IMR-90 (cell line): ENCODE measurements at regions not wholly inside any gene's neighbourhood (a gene's known extent, or its start where the extent isn't known, plus 50 kb on each side); places are given as distances from the start of the nearest gene placed in this dataset.

Source experiments
- ATAC-seq: fragments of 200-7000 bp; cut with Tn5 transposase; 2 replicates; pipeline ENCODE4 v1.9.1; 2020; ENCODE audit warnings: low read depth, mild to moderate bottlenecking, moderate library complexity
- BruUV-seq: library from RNA; stranded (reverse); fragments of 400-500 nt; replicated peaks from 2 replicates; lab custom pipeline; 2021; lab: Mats Ljungman, UMichigan
- CTCF ChIA-PET: fragments of 300-600 bp; formaldehyde crosslinking; extraction: SDS; loops from one replicate; lab custom pipeline; 2021; ENCODE audit warnings: antibody characterized with exemption; lab: Yijun Ruan, JAX
- POLR2A ChIA-PET: fragments of 300-600 bp; sonication (Branson Sonifier 250); formaldehyde crosslinking; loops from one replicate; lab custom pipeline; 2022; ENCODE audit warnings: antibody characterized with exemption; ENCODE audit not compliant: unreplicated experiment; lab: Charles Lee
- DNase-seq: peaks from one replicate; pipeline ENCODE4 v3.0.0; 2013
- H2AFZ ChIP-seq: replicated peaks from 2 replicates; pipeline ENCODE3; 2013; ENCODE audit warnings: low read length, mild to moderate bottlenecking; ENCODE audit not compliant: poor library complexity
- H2AK5ac ChIP-seq: 2 replicates; pipeline ENCODE4 v1.6.1; 2013; ENCODE audit warnings: low read depth, low read length, inconsistent platforms
- H2AK9ac ChIP-seq: replicated peaks from 2 replicates; pipeline ENCODE3; 2013; ENCODE audit warnings: mild to moderate bottlenecking, low read depth, low read length, moderate library complexity; ENCODE audit not compliant: poor library complexity
- H2BK120ac ChIP-seq: 2 replicates; pipeline ENCODE4 v1.6.1; 2013; ENCODE audit warnings: low read depth, low read length, inconsistent platforms
- H2BK15ac ChIP-seq: 3 replicates; pipeline ENCODE4 v1.6.1; 2013; ENCODE audit warnings: low read depth, low read length, inconsistent platforms
- H2BK20ac ChIP-seq: 2 replicates; pipeline ENCODE4 v1.6.1; 2013; ENCODE audit warnings: low read depth, mild to moderate bottlenecking, inconsistent platforms, low read length, moderate library complexity
- H2BK5ac ChIP-seq: 2 replicates; pipeline ENCODE4 v1.6.1; 2013; ENCODE audit warnings: mild to moderate bottlenecking, low read depth, low read length, inconsistent platforms; ENCODE audit not compliant: poor library complexity, severe bottlenecking
- H3K14ac ChIP-seq: replicated peaks from 2 replicates; pipeline ENCODE4 v1.6.1; 2013; ENCODE audit warnings: low read depth, low read length, inconsistent platforms
- H3K18ac ChIP-seq: 2 replicates; pipeline ENCODE4 v1.6.1; 2013; ENCODE audit warnings: low read depth, low read length, control low read depth
- H3K23ac ChIP-seq: 2 replicates; pipeline ENCODE4 v1.6.1; 2013; ENCODE audit warnings: low read depth, low read length, inconsistent platforms
- H3K27ac ChIP-seq: 2 replicates; pipeline ENCODE4 v1.5.1; 2013; ENCODE audit warnings: mild to moderate bottlenecking, control low read depth, low read length; ENCODE audit not compliant: insufficient read depth
- H3K27me3 ChIP-seq: 2 replicates; pipeline ENCODE4 v1.6.1; 2013; ENCODE audit warnings: low read length; ENCODE audit not compliant: control insufficient read depth, insufficient read depth
- H3K36me3 ChIP-seq: 2 replicates; pipeline ENCODE4 v1.6.1; 2013; ENCODE audit warnings: low read length, mixed read lengths; ENCODE audit not compliant: control insufficient read depth, insufficient read depth
- H3K4ac ChIP-seq: 2 replicates; pipeline ENCODE4 v1.6.1; 2013; ENCODE audit warnings: low read depth, low read length, inconsistent platforms
- H3K4me1 ChIP-seq: 2 replicates; pipeline ENCODE4 v1.6.1; 2013; ENCODE audit warnings: low read length, mixed read lengths; ENCODE audit not compliant: control insufficient read depth, insufficient read depth
- H3K4me2 ChIP-seq: 2 replicates; pipeline ENCODE4 v1.6.1; 2013; ENCODE audit warnings: low read depth, mild to moderate bottlenecking, control low read depth, low read length, moderate library complexity
- H3K4me3 ChIP-seq: 2 replicates; pipeline ENCODE4 v1.5.1; 2013; ENCODE audit warnings: low read depth, mild to moderate bottlenecking, control low read depth, low read length, moderate library complexity; ENCODE audit not compliant: insufficient read depth
- H3K56ac ChIP-seq: 2 replicates; pipeline ENCODE4 v1.6.1; 2013; ENCODE audit warnings: low read length, inconsistent platforms; ENCODE audit not compliant: insufficient read depth; ENCODE audit errors: extremely low read depth
- H3K79me1 ChIP-seq, 2 experiments: 2 replicates each; pipeline ENCODE4 v1.6.1; 2013; ENCODE audit warnings: low read length in 2 of 2, inconsistent platforms in 1 of 2, low read depth in 1 of 2
- H3K9ac ChIP-seq: 2 replicates; pipeline ENCODE4 v1.6.1; 2013; ENCODE audit warnings: low read depth, low read length, control low read depth
- H3K9me1 ChIP-seq: 2 replicates; pipeline ENCODE4 v1.6.1; 2013; ENCODE audit warnings: low read length, inconsistent platforms; ENCODE audit not compliant: insufficient read depth
- H3K9me3 ChIP-seq: 2 replicates; pipeline ENCODE4 v1.6.1; 2013; ENCODE audit warnings: low read length; ENCODE audit not compliant: control insufficient read depth, insufficient read depth
- H4K20me1 ChIP-seq: 2 replicates; pipeline ENCODE4 v1.6.1; 2013; ENCODE audit warnings: low read length, inconsistent platforms; ENCODE audit not compliant: insufficient read depth
- H4K5ac ChIP-seq: 2 replicates; pipeline ENCODE4 v1.6.1; 2013; ENCODE audit warnings: mild to moderate bottlenecking, low read depth, low read length, control low read depth
- H4K8ac ChIP-seq, 2 experiments: 2 replicates each; pipeline ENCODE4 v1.6.1; 2013; ENCODE audit warnings: low read depth in 2 of 2, low read length in 2 of 2, control low read depth in 1 of 2, inconsistent platforms in 1 of 2
- H4K91ac ChIP-seq: 2 replicates; pipeline ENCODE4 v1.6.1; 2013; ENCODE audit warnings: low read depth, low read length, inconsistent platforms; ENCODE audit not compliant: insufficient read depth
- BHLHE40 ChIP-seq: fragments of 150-350 bp; IDR thresholded peaks from 2 replicates; pipeline ENCODE4 v1.6.1; 2016; ENCODE audit warnings: mild to moderate bottlenecking, low read depth, low read length
- CEBPB ChIP-seq: IDR thresholded peaks from 2 replicates; pipeline ENCODE4 v1.6.1; 2012; ENCODE audit warnings: low read depth, low read length, improper control_type of control experiment
- CHD1 ChIP-seq: IDR thresholded peaks from 2 replicates; pipeline ENCODE4 v1.6.1; 2012; ENCODE audit warnings: low read depth, low read length, improper control_type of control experiment
- FOS ChIP-seq: fragments of 150-350 bp; IDR thresholded peaks from 2 replicates; pipeline ENCODE4 v1.6.1; 2016; ENCODE audit warnings: low read depth, low read length
- MAFK ChIP-seq: IDR thresholded peaks from 2 replicates; pipeline ENCODE4 v1.6.1; 2012; ENCODE audit warnings: low read depth, low read length, improper control_type of control experiment
- MAZ ChIP-seq: IDR thresholded peaks from 2 replicates; pipeline ENCODE4 v1.6.1; 2012; ENCODE audit warnings: low read depth, mild to moderate bottlenecking, low read length, improper control_type of control experiment, moderate library complexity, borderline replicate concordance
- MXI1 ChIP-seq: IDR thresholded peaks from 2 replicates; pipeline ENCODE4 v1.6.1; 2012; ENCODE audit warnings: low read depth, mild to moderate bottlenecking, low read length, moderate library complexity, borderline replicate concordance
- NFE2L2 ChIP-seq: fragments of 150-350 bp; IDR thresholded peaks from 2 replicates; pipeline ENCODE4 v1.6.1; 2016; ENCODE audit warnings: low read depth, mild to moderate bottlenecking, low read length
- POLR2A ChIP-seq: IDR thresholded peaks from 2 replicates; pipeline ENCODE4 v1.6.1; 2012; ENCODE audit warnings: mild to moderate bottlenecking, low read depth, low read length
- RAD21 ChIP-seq: IDR thresholded peaks from 2 replicates; pipeline ENCODE4 v1.6.1; 2012; ENCODE audit warnings: low read length, improper control_type of control experiment
- RCOR1 ChIP-seq: IDR thresholded peaks from 2 replicates; pipeline ENCODE4 v1.6.1; 2012; ENCODE audit warnings: mild to moderate bottlenecking, low read length, improper control_type of control experiment; ENCODE audit not compliant: insufficient replicate concordance
- RFX5 ChIP-seq: IDR thresholded peaks from 2 replicates; pipeline ENCODE4 v1.8.0; 2012; ENCODE audit warnings: low read depth, mild to moderate bottlenecking, low read length, moderate library complexity
- SMC3 ChIP-seq: fragments of 150-350 bp; IDR thresholded peaks from 2 replicates; pipeline ENCODE4 v1.6.1; 2016; ENCODE audit warnings: low read depth, mild to moderate bottlenecking, antibody characterized with exemption, low read length, moderate library complexity
- WGBS, 2 experiments: methylation state at CpG; one replicate each; pipeline versions ENCODE4 v1.1.5 to v1.1.7; 2013; ENCODE audit warnings: missing lambda C conversion rate in 2 of 2; ENCODE audit not compliant: insufficient read length in 1 of 2; ENCODE audit errors: extremely low coverage in 2 of 2; 5-methylcytosine and 5-hydroxymethylcytosine counted together
- dilution Hi-C: fragments of 300-500 bp; cut with HindIII; formaldehyde crosslinking; loops from one replicate; pipeline ENCODE4 v1.14.3; 2018; ENCODE audit warnings: low sequenced_read_pairs; ENCODE audit not compliant: unreplicated experiment
- in situ Hi-C: fragments of 300-500 bp; cut with MboI; formaldehyde crosslinking; loops from 3 replicates; pipeline ENCODE4 v1.14.3; 2019; ENCODE audit warnings: low sequenced_read_pairs, inconsistent platforms, mixed read lengths
- intact Hi-C: fragments of 100-400 bp; cut with micrococcal nuclease; formaldehyde crosslinking; loops from 2 replicates; pipeline ENCODE4 v1.10.0; 2022
- TF ChIP-seq, protein P1 (sequence below): conservative IDR thresholded peaks from 2 replicates; pipeline ENCODE4 v1.5.1; 2012; ENCODE audit warnings: mild to moderate bottlenecking, low read depth, low read length, improper control_type of control experiment
- TF ChIP-seq, protein P2 (sequence below): fragments of 150-350 bp; IDR thresholded peaks from 2 replicates; pipeline ENCODE4 v1.6.1; 2017; ENCODE audit warnings: mild to moderate bottlenecking, antibody characterized with exemption, low read length, low read depth
- TF ChIP-seq, protein P3 (sequence below): fragments of 150-350 bp; IDR thresholded peaks from 2 replicates; pipeline ENCODE4 v1.6.1; 2016; ENCODE audit warnings: low read depth, mild to moderate bottlenecking, low read length, moderate library complexity, borderline replicate concordance

DNA sequence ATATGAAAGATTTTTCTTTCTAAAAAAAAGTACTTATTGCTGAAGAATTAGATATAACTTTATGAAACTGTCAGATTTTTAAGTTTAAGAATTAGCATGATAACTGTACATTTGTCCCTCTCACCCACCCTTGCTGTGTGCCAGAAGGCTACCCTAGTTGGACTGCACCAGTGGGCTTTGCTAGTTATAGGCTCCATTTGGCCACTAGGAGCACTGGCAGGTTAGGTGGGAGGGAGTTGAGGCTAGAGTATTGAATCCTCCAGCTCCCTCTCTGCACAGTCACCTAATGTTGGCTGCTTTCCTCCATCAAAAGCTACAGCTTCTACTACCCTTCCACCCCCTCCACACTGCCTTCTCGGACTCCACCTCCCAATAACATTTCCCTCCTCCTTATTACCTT is 84.2 kb downstream of the TASL start:
- H3K56ac ChIP-seq = no peak overlapping the region
- no peak for DNase-seq
- no peak overlapping the region for H3K18ac ChIP-seq
- no peak overlapping the region for H3K9ac ChIP-seq
- no peak for ATAC-seq
- no peak overlapping the region for H3K23ac ChIP-seq
- POLR2A ChIA-PET = no interaction called here
- H2BK20ac ChIP-seq = no peak overlapping the region
- no peak overlapping the region for H4K8ac ChIP-seq
- H3K9me3 ChIP-seq = no peaks in the 10 kb centered on the region
- H3K4me3 ChIP-seq = no peak overlapping the region
- H3K9me1 ChIP-seq = no peaks in the 10 kb centered on the region
- no peaks in the 10 kb centered on the region for H3K4me1 ChIP-seq
- intact Hi-C loops (no loop called here), in situ Hi-C loops (no loop called here), dilution Hi-C loops (no loop called here)
- H4K20me1 ChIP-seq = no peaks in the 10 kb centered on the region
- no peaks in the 10 kb centered on the region for H3K36me3 ChIP-seq
- TF ChIP-seq MAZ (no peak), RCOR1 (no peak), NFE2L2 (no peak), FOS (no peak), POLR2A (no peak), BHLHE40 (no peak), CEBPB (no peak), SMC3 (no peak), RFX5 (no peak), CHD1 (no peak), RAD21 (no peak), MXI1 (no peak), MAFK (no peak)
- TF ChIP-seq, protein P1, sequence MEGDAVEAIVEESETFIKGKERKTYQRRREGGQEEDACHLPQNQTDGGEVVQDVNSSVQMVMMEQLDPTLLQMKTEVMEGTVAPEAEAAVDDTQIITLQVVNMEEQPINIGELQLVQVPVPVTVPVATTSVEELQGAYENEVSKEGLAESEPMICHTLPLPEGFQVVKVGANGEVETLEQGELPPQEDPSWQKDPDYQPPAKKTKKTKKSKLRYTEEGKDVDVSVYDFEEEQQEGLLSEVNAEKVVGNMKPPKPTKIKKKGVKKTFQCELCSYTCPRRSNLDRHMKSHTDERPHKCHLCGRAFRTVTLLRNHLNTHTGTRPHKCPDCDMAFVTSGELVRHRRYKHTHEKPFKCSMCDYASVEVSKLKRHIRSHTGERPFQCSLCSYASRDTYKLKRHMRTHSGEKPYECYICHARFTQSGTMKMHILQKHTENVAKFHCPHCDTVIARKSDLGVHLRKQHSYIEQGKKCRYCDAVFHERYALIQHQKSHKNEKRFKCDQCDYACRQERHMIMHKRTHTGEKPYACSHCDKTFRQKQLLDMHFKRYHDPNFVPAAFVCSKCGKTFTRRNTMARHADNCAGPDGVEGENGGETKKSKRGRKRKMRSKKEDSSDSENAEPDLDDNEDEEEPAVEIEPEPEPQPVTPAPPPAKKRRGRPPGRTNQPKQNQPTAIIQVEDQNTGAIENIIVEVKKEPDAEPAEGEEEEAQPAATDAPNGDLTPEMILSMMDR = no peak
- TF ChIP-seq, protein P2, sequence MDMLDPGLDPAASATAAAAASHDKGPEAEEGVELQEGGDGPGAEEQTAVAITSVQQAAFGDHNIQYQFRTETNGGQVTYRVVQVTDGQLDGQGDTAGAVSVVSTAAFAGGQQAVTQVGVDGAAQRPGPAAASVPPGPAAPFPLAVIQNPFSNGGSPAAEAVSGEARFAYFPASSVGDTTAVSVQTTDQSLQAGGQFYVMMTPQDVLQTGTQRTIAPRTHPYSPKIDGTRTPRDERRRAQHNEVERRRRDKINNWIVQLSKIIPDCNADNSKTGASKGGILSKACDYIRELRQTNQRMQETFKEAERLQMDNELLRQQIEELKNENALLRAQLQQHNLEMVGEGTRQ = no peak
- TF ChIP-seq, protein P3, sequence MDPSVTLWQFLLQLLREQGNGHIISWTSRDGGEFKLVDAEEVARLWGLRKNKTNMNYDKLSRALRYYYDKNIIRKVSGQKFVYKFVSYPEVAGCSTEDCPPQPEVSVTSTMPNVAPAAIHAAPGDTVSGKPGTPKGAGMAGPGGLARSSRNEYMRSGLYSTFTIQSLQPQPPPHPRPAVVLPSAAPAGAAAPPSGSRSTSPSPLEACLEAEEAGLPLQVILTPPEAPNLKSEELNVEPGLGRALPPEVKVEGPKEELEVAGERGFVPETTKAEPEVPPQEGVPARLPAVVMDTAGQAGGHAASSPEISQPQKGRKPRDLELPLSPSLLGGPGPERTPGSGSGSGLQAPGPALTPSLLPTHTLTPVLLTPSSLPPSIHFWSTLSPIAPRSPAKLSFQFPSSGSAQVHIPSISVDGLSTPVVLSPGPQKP = no peak
- no peak overlapping the region for H4K5ac ChIP-seq
- H3K4ac ChIP-seq = no peak overlapping the region
- no peak overlapping the region for H3K27ac ChIP-seq
- H2BK5ac ChIP-seq = no peak overlapping the region
- H2BK120ac ChIP-seq = no peak overlapping the region
- no peak overlapping the region for H3K4me2 ChIP-seq
- no peak overlapping the region for H2BK15ac ChIP-seq
- no peaks in the 10 kb centered on the region for H3K79me1 ChIP-seq
- no peak overlapping the region for H4K91ac ChIP-seq
- H3K27me3 ChIP-seq = no peaks in the 10 kb centered on the region; the same call in 1 of the 2 replicates
- H2AK5ac ChIP-seq = no peak overlapping the region
- no peak overlapping the region for H2AK9ac ChIP-seq
- BruUV-seq = no TSS peak
- no peak overlapping the region for H2AFZ ChIP-seq
- H3K14ac ChIP-seq = no peak overlapping the region
- CTCF ChIA-PET = no interaction called here
- WGBS, 2 experiments = no CpG with 5 or more reads among the region's 1 CpG
